IPS DF 19.7 (cell line): ENCODE measurements at regions not wholly inside any gene's neighbourhood (a gene's known extent, or its start where the extent isn't known, plus 50 kb on each side); places are given as distances from the start of the nearest gene placed in this dataset.

Source experiments
- DNase-seq: peaks from one replicate; pipeline ENCODE4 v3.0.0-alpha.2; 2013; ENCODE audit warnings: low read depth, low spot score

DNA sequence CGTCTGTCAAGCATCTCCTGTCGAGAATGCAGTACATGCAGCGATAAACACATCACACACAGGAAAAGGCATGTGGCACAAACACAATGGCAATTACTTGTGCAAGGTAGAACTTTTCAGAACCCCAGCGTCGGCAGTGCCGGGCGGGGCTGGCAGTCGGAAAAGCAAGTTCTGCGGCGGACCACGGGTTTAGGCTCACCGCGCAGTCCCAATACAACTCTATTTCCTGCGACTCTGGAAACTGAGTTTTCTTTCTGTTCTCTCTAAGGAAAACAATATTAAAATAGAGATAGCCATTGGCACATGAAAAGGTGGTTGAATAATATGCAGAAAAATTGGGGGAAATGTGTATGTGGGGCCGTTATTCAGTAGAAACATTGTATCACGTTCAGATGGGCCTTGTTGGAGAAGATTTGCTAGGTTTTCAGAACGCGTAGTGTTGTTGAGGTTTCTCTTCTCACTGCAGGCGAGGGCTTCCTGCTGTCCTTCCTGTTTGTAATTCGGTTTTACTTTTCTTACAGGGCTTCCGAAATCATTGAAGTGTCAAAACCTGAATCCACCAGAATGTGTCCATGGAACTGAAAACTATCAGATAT lies 369.5 kb downstream of the THBS2 start:
- no peak for DNase-seq

DNA sequence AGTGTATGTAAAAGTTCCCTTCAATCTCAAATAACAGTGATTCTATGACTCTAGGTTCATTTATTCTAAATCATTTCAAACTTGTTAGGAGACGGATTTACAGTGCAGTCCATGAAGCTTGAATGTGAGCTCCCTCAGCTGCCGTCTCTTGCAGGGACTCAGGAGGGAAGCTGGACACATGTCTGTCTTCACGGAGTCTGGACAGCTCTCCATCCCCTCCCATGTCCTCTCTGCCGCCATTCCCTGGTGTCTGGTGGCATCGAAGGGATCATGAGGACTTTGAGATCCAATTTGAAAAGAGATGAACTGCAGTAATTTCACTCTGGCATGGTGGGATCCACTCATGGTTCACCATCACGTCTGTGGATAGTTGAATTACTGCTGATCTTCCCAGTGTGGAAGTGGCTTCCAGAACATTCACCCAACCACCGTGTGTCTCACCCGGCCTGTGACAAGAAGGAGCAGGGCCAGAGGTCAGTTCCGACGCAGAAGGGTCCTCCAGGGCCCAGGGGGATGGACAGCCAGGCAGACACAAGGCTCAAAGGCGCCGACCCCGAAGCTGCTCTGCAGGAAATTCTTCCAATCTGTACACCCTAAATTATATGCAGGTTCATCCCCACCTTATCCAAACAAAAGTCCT lies 370.1 kb downstream of the THBS2 start:
- no peak for DNase-seq

DNA sequence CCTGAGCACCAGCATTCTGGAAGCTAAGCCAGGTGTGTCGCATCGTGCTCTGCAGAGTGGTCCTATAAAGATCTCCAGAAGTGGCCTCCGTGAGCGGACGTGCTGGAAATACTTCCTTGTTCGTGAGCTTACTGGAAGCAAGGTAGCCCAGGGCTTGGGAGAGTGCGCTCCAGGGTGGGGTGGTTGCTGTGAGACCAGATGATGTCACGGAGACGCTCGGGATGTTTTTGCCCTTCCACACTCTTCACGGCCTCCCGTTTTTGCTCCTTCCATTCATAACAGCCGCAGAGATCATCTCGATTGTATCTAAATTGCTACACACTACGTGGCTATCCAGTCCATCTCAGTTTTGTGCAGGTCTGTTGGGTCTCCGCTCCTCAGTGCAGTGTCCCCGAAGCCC lies 373.4 kb downstream of the THBS2 start:
- no peak for DNase-seq

DNA sequence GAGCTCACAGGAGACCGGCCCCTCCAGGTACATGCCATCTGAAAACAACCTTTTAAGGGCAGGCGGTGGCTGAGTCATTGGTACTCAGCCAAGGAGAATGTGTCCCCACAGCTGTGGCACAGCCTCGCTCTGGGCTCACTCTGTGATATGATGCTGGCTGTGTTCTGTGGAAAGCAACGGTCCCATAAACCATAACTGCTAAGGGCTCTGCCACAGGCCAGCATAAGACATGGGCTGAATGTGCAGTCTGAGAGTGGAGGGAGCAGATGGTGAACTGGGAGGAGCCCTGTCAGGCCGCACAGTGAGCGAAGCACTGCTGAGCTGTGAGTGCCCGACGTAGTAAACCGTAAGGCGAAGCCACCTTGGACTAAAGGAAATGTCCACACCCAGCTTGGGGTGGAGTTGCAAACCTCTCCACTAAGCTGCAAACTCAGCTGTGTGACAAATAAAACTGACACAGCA lies 375.8 kb downstream of the THBS2 start:
- DNase-seq, result no peak

DNA sequence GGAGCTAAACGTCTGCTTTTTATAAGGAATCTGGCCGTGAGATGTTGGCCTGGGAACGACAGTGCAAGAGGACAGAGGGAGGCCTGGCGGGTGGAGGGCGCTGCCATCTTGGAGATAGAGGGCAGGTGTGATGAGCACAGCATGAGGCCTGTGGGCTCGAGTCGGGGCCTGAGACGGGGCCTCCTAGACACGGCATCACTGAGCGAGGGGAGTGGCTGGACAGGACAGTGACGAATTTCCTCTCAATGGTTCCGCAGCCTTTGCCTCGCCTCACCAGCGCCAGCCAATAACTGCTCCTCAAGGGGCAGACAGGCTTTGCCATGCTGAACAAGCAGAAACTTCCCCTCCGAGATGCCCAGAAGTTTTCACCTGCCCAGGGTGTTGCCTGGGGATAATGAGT lies 376.7 kb downstream of the THBS2 start:
- DNase-seq, result no peak

DNA sequence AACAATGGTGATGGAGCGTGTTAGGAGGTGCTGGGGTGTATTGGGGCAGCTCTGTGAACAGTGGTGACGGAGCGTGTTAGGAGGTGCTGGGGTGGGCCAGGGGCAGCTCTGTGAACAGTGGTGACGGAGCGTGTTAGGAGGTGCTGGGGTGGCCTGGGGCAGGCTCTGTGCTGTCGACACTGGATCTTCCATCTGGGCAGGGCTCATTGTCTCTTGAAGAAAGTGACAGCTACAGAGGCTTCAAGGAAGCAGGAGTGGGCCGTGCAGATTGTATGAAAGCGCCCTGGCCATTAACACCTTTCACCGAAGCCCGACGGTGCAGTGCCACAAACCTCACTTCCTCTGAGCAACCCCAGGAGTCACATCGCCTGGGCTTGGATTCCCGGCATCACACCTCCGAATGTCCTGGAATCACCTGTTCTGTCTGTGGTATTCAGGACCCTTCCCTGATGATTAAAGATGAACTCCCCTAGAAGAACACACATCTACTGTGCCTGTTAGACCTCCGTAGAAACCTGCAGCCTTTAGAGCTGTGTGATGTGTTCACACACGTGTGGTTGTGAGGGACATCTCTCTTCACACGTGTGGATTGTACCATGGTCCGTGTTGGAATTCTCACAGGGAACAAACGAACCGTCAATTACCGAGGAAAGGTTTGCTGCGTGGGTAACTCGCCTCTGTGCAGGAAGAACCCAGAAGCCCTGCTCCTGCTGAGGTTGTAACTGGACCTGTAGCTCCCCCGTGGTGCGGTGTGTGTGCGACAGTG lies 377.7 kb downstream of the THBS2 start:
- DNase-seq, result no peak

DNA sequence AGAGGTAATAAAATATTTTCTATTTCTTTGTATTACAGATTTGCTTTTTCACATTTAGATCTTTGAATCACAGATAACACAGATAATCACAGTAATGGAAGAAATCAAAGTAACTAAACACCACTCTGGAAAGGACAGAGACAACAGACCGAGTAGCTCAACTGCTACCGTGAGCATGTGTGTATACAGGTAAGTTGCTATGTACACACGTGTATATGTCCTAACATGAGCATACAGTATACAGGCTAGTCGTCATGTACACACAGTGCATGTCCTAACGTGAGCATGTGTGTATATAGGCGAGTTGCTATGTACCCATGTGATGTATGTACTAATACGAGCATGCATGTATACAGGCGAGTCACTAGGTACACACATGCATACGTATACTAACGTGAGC lies 379.0 kb downstream of the THBS2 start:
- DNase-seq, result no peak

DNA sequence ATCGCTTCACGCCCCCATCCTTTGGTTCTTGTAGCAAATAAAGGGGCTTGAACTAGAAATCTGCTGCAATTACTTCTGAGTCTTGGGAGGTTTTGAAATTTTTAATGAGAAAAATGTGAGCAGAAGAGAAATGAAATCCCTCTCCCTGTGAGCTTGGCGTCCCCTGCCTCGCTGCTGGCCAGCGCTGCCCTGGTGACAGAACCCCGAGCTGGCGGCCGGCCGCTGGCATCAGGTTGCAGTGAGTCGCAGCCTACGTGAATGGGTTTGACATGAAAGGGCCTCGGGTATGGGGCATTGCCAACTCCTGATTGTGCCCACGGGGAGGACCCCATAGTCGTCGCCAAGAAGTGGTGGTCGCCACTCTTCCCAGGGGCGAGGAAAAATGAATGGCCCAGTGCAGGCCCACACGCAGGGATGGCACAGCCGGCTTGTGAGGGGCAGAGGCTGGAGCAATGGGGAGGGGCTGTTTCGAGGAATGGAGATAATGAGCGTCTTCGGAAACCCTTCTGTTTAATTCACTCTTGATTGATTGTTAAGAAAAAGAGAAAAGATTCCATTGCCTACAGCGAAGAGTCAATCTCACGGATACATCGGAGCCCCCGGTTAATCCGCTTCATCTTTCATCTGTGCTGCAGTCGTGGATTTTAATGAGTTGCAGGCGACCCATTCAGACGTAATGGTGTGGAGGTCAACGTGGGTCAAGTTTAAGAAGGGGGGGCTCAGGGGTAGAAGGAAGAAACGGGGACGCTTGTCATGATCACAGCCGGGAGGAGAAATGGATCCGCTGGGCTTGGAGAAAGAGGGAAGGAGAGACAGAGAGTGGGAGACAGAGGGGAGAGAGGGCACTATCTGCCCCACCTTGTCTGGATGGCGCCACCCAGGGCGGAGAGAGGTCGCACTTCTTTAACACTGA lies 380.1 kb downstream of the THBS2 start:
- no peak for DNase-seq

DNA sequence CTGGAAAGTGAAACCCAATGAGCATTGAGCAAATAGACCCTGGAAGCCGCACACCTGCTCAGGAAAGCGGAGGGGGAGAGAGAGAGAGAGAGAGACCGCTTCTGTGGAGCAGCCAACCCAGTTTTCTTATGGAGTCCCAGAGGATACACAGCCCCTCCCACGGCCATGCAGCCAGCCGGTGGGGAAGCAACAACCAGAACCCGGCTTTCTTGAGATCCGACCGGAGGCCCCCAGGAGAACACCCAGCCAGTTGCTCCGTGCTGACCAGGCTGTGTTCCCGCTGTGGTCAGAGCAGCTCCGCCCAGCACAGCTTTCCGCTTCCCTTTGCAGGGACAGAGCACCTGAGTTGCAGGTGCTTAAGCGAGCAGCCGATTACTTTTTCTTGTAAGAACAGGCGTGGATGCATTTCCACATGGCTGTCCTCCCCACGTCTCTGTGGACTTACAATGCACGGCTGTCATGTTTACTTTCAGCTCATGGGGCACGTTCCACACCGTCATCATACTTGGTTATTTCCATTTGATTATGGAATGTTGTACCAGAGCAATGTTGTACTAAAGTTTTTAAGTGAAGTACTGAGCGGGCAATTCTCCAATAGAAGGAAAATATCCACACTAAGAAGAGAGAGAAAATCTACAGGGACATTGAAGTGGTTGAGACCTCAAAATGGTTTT lies 381.9 kb downstream of the THBS2 start:
- DNase-seq, result no peak

DNA sequence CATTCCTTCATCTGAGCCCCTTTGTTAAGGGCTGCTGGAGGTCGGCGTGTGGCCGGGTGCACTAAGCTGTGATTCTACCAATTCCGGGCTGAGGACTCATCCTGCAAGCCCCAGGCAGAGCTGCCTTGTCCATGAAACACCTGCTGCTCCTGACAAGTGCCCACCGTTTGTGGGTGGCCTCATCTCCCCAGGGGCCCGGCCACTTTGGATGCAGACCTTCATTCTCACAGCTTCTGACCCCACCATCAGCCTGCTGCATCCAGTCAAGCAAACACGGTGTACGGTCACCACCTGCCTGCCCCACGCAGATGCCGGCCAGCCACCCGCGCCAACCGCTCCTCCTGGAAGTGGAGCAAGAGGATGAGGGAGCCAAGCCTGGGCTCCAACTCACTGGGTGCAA lies 382.7 kb downstream of the THBS2 start:
- DNase-seq, result no peak

DNA sequence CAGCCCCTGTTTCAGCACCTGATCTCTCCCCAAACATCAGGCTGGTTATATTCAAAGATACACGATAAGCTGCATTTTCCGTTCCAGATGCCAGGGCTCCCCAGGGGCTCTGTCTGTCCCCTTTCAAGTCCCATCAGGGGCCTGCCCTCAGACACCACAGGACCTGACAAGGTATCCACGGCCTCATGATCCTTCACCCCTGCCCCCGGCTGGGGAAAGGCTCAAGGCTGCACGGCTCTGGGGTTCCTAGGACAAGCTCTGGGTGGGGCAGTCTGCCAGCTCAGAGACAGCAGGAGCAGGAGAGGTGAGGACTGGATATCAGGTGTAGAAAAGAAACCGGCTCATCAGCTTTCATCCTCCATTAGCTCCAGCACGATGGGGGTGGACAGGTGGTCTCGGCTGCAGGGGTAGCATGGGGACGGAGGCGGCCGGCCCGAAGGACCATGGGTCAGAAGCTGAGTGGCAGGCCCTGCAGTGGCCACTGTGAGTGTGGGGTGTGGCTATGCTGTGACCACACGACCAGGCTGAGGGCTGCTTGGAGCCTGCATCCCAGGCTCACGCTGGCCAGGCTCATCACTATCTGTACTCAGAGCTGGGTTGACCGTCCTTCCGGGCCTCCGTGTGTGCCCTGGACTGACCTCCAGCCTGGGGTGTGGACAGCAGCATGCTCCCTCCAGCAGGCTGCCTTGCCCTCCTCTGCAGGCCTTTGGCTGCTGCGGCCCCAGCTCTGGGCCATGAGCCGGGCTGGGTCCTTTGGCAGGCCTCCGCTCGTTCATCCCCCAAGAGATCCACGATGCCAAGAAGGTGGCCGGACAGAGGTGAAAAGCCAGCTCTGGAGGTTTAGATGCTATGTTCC lies 386.2 kb downstream of the THBS2 start:
- no peak for DNase-seq

DNA sequence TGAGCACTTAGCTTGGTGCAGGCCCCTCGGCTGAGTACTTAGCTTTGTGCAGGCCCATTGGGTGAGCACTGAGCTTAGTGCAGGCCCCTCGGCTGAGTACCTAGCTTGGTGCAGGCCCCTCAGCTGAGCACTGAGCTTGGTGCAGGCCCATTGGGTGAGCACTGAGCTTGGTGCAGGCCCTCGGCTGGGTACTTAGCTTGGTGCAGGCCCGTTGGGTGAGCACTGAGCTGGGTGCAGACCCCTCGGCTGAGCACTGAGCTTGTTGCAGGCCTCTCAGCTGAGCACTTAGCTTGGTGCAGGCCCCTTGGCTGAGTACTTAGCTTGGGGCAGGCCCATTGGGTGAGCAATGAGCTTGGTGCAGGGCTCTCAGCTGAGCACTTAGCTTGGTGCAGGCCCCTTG lies 387.1 kb downstream of the THBS2 start:
- DNase-seq, result no peak

DNA sequence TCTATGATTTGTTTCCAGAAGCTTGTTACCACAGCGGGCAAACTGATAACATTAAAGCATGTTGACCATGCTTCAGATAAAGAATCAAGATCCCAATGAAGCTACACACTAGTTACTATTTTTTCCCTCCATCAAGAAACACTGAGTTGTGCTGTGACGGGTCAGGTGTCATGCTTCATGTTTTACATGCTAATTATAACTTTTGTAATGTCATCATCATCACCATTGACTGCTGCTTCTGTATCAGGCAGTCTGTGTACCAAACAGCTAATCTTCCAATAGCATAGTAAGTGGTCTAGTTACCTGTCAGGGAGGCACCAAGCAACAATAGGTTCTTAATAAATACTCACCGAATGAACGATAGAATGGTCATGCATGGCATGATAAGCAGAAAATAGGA lies 388.1 kb downstream of the THBS2 start:
- DNase-seq, result no peak

DNA sequence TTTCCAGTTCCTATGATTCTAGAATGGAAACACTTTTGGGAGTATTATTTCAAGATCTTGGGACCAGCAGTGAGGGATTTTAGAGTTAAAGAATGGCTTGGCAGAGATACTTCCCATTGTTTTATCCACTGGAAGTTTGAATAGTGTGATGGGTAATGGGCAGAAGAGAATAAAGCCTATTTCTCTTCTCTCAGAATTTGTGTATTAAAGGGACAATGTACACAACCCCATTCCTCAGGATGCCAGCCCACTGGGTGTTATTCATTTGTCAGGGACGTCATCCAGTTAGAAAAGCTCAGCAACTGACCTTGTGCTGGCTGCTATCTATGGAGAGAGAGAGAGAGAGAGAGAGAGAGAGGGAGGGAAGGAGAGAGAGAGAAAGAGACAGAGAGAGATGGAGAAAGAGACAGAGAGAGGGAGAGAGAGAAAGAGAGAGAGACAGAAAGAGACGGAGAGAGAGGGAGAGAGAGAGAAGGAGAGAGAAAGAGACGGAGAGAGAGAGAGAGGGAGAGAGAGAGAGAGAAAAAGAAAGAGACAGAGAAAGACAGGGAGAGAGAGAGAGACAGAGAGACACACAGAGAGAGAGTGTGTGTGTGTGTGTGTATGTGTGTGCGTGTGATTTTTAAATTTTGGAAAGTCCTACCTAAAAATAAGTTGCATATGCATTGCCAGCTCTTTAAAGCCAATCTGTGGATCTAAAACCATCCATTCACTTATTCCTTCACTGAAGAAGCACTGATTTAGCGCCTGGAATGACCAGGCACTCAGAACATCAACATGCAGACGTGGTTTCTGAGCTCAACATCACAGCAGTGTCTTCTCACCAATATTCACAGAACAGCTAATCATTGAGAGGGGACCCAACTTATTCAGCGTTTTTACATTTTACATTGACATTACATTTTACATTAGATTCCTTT lies 388.8 kb downstream of the THBS2 start:
- no peak for DNase-seq

DNA sequence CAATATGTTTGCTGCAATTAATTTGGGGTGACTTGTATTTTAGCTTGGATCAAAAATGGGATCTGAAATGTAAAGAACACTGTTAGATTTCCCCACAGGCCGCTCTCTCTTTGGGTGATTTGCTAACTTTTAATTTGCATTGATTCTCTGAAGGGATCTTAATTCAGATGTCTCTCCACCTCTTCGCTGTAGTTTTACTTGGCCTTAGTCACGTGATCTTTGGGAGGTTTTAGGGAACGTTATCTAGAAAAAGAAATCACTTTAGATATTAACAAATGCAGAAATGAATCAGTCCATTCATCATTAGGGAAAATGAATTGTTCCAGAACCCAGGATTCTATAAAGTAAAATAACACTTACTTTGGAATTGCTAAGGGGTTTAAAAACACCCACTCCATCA lies 390.2 kb downstream of the THBS2 start:
- no peak for DNase-seq

DNA sequence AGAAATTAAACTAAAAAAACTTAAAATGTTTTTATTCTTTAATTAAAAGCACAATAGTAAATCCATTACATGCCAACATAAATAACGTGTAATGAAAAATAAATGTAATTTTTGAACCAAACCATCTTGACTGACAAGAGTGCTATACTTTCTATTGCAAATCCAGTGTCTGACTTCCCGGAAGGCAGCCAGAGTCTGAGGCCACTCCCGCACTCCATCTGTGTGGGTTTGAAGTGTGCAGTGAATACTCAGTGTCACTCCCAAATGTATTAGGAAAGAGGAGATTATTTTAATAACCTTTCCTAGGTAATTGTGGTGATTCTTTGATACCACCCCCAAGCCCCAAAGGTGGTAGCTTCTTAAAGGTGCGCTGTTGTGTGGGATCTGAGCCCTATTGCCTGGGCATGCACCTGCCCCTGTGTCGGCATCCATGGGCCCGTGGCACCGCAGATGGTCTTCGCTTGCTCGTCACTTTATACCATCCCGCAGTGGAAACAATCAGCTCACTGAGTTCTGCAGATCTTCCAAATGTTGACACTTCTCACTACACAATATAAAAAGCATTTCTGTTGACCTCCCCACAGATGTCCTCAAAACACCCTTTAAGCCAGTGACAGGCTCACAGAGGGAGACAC lies 391.2 kb downstream of the THBS2 start:
- no peak for DNase-seq

DNA sequence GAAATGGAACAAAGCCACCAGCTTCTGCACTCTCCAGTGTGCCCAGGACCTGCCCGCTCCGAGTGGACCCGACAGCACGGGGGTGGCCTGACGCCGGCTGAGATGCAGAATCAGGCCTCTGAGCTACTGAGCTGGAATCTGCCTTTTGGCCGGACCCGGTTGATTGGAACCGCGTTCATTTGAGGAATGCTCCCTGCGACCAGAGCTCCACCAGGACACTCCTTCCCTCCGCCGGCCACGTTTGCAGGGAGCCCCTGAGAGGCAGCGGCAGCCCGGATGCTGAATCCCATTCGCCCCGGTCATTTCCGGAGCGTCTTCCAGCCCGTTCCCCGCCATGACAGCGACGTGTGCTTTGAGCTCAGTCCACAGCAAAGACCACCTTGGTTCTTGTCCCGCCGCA lies 392.7 kb downstream of the THBS2 start:
- DNase-seq, result no peak

DNA sequence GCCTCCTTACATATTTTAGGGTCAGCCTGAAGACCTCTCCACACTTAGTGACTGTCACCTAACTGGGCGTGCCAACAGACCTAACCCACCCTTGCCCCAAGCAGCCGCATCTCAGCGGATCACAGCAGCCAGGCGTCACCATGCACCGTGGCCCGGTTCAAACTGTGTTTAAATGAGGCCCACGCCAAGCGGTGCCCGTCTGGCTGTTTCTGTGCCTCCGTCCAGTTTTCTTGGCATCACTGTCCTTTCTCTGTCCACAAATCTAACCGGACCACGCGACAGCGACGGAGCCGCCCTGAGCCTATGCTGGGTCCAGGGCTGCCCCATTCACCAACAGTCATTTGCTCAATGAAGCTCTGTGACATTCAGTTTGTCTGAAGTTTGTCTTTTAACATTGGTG lies 393.3 kb downstream of the THBS2 start:
- no peak for DNase-seq

DNA sequence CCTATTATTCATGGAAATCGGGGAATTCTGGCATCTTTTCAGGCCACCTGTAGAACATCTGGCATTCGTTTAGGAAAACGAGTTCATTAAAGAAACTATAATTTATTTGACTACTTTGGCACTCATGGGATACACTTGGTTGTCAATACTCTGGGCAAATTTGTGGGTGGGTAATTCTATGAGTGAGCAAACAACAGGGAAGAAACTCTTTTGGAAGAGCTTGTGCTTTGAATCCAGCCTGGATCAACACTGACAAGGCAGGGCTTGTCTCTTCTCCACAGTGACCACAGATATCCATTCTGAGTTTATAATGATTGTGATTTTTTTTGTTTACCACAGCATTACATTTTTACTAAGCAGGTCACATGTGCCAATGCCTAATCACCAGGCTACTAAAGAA lies 394.7 kb downstream of the THBS2 start:
- no peak for DNase-seq
